HG03469 (cell line): ENCODE measurements at regions not wholly inside any gene's neighbourhood (a gene's known extent, or its start where the extent isn't known, plus 50 kb on each side); places are given as distances from the start of the nearest gene placed in this dataset.

Experiments
- ATAC-seq: cut with Tn5 transposase; IDR thresholded peaks from one replicate; pipeline ENCODE4 v1.9.1; 2021; ENCODE audit warnings: mild to moderate bottlenecking, moderate library complexity, moderate number of reproducible peaks; ENCODE audit not compliant: unreplicated experiment

- no peak for ATAC-seq
Observed at GRCh38 chr4:182067828-182068227, 175.4 kb upstream of the TENM3 start.

- ATAC-seq = no peak
Observed at GRCh38 chr4:182068920-182069319, 174.3 kb upstream of the TENM3 start.

GRCh38 chr4:182073278-182073677 lies 169.9 kb upstream of the TENM3 start:
- no peak for ATAC-seq

- ATAC-seq = no peak
Observed at GRCh38 chr4:182074139-182074538, 169.1 kb upstream of the TENM3 start.

- ATAC-seq = no peak
Observed at GRCh38 chr4:182074810-182075209, 168.4 kb upstream of the TENM3 start.

GRCh38 chr4:182082910-182083309 lies 160.3 kb upstream of the TENM3 start:
- ATAC-seq = no peak

- no peak for ATAC-seq
Observed at GRCh38 chr4:182083671-182084410, 159.4 kb upstream of the TENM3 start.

- ATAC-seq = no peak
Observed at GRCh38 chr4:182085051-182085480, 158.1 kb upstream of the TENM3 start.

GRCh38 chr4:182089326-182089725 lies 153.9 kb upstream of the TENM3 start:
- ATAC-seq = no peak

GRCh38 chr4:182090186-182090585 lies 153.0 kb upstream of the TENM3 start:
- no peak for ATAC-seq

GRCh38 chr4:182091128-182091527 lies 152.1 kb upstream of the TENM3 start:
- no peak for ATAC-seq

GRCh38 chr4:182093431-182093831 lies 149.8 kb upstream of the TENM3 start:
- no peak for ATAC-seq

- ATAC-seq = no peak
Observed at GRCh38 chr4:182093935-182094334, 149.3 kb upstream of the TENM3 start.

- no peak for ATAC-seq
Observed at GRCh38 chr4:182101618-182102017, 141.6 kb upstream of the TENM3 start.

GRCh38 chr4:182102576-182102975 lies 140.6 kb upstream of the TENM3 start:
- no peak for ATAC-seq

- no peak for ATAC-seq
Observed at GRCh38 chr4:182103614-182104319, 139.4 kb upstream of the TENM3 start.

GRCh38 chr4:182105416-182105815 lies 137.8 kb upstream of the TENM3 start:
- ATAC-seq = no peak

GRCh38 chr4:182107931-182108330 lies 135.3 kb upstream of the TENM3 start:
- ATAC-seq = no peak

- no peak for ATAC-seq
Observed at GRCh38 chr4:182111586-182111985, 131.6 kb upstream of the TENM3 start.

- ATAC-seq = no peak
Observed at GRCh38 chr4:182113779-182114178, 129.4 kb upstream of the TENM3 start.

GRCh38 chr4:182124359-182124758 lies 118.8 kb upstream of the TENM3 start:
- ATAC-seq = no peak

- ATAC-seq = no peak
Observed at GRCh38 chr4:182126096-182126495, 117.1 kb upstream of the TENM3 start.
